ENCODE measurements at regions not wholly inside any gene's neighbourhood (a gene's known extent, or its start where the extent isn't known, plus 50 kb on each side); places are given as distances from the start of the nearest gene placed in this dataset.
"Not testable (repeated sequence)": the region's sequence is repeated elsewhere in the genome, so short reads cannot be mapped to it uniquely, and the experiment has no call there.

- not testable (repeated sequence) for H2AK5ac ChIP-seq (ENCODE audit: low read depth, low read length); H3K36me3 ChIP-seq (replicated peaks in 1 of 2; ENCODE audit: control insufficient read depth in 2 of 2, insufficient read depth in 2 of 2, low read length in 2 of 2); H3K23ac ChIP-seq (ENCODE audit: low read depth, low read length, poor library complexity); DNase-seq (ENCODE audit: low spot score); H3K4me3 ChIP-seq (ENCODE audit: low read length in 2 of 2); H2BK15ac ChIP-seq (ENCODE audit: low read length); H2BK120ac ChIP-seq (ENCODE audit: low read depth, low read length); H3K27ac ChIP-seq (replicated peaks; ENCODE audit: low read length); H3K9ac ChIP-seq (ENCODE audit: low read depth, low read length, poor library complexity); H3K14ac ChIP-seq (ENCODE audit: low read length); H4K8ac ChIP-seq (ENCODE audit: low read depth, low read length); H2BK12ac ChIP-seq (ENCODE audit: low read length); H3K4me2 ChIP-seq (ENCODE audit: insufficient read depth, low read length, poor library complexity, severe bottlenecking); H3K4ac ChIP-seq (ENCODE audit: low read length); H3K27me3 ChIP-seq (ENCODE audit: control insufficient read depth in 3 of 3, insufficient read depth in 3 of 3, low read depth in 1 of 3, low read length in 3 of 3); H3K4me1 ChIP-seq (ENCODE audit: control insufficient read depth in 2 of 2, insufficient read depth in 1 of 2, low read depth in 1 of 2, low read length in 2 of 2); H3K18ac ChIP-seq (ENCODE audit: low read length); H2BK5ac ChIP-seq (ENCODE audit: low read length); H3K79me1 ChIP-seq (ENCODE audit: low read depth, low read length); H2AFZ ChIP-seq (ENCODE audit: low read length); H3K9me3 ChIP-seq (replicated peaks in 1 of 2; ENCODE audit: control insufficient read depth in 2 of 2, insufficient read depth in 1 of 2, low read depth in 1 of 2, low read length in 2 of 2); H4K91ac ChIP-seq (ENCODE audit: low read depth, low read length, poor library complexity)
- WGBS, 2 donors (ENCODE audit: extremely low coverage in 2 of 2, insufficient read length in 2 of 2, insufficient replicate concordance in 1 of 2): no CpG with 5 or more reads among the region's 10 CpGs
Measured at GRCh38 chr2:111410868-111411406, 290.2 kb downstream of the BCL2L11 start.

- H2BK15ac ChIP-seq (ENCODE audit: low read length); H3K4me2 ChIP-seq (ENCODE audit: insufficient read depth, low read length, poor library complexity, severe bottlenecking); H2BK12ac ChIP-seq (ENCODE audit: low read length); H4K91ac ChIP-seq (ENCODE audit: low read depth, low read length, poor library complexity); H3K18ac ChIP-seq (ENCODE audit: low read length); H2BK5ac ChIP-seq (ENCODE audit: low read length); H3K9me3 ChIP-seq (replicated peaks in 1 of 2; ENCODE audit: control insufficient read depth in 2 of 2, insufficient read depth in 1 of 2, low read depth in 1 of 2, low read length in 2 of 2); H2AK5ac ChIP-seq (ENCODE audit: low read depth, low read length); DNase-seq (ENCODE audit: low spot score); H2AFZ ChIP-seq (ENCODE audit: low read length); H3K4me3 ChIP-seq (ENCODE audit: low read length in 2 of 2); H3K14ac ChIP-seq (ENCODE audit: low read length); H3K79me1 ChIP-seq (ENCODE audit: low read depth, low read length); H3K4me1 ChIP-seq (ENCODE audit: control insufficient read depth in 2 of 2, insufficient read depth in 1 of 2, low read depth in 1 of 2, low read length in 2 of 2); H3K9ac ChIP-seq (ENCODE audit: low read depth, low read length, poor library complexity); H3K4ac ChIP-seq (ENCODE audit: low read length); H3K27me3 ChIP-seq (ENCODE audit: control insufficient read depth in 3 of 3, insufficient read depth in 3 of 3, low read depth in 1 of 3, low read length in 3 of 3); H3K23ac ChIP-seq (ENCODE audit: low read depth, low read length, poor library complexity); H2BK120ac ChIP-seq (ENCODE audit: low read depth, low read length); H3K27ac ChIP-seq (replicated peaks; ENCODE audit: low read length); H3K36me3 ChIP-seq (replicated peaks in 1 of 2; ENCODE audit: control insufficient read depth in 2 of 2, insufficient read depth in 2 of 2, low read length in 2 of 2): not testable (repeated sequence)
- peak overlapping the region; percentile 19 for H4K8ac ChIP-seq (ENCODE audit: low read depth, low read length)
- no CpG with 5 or more reads among the region's 18 CpGs for WGBS, 2 donors (ENCODE audit: extremely low coverage in 2 of 2, insufficient read length in 2 of 2, insufficient replicate concordance in 1 of 2)
Measured at GRCh38 chr2:111411867-111412681, 291.4 kb downstream of the BCL2L11 start.

- H3K4me1 ChIP-seq (ENCODE audit: control insufficient read depth in 2 of 2, insufficient read depth in 1 of 2, low read depth in 1 of 2, low read length in 2 of 2): not testable (repeated sequence)
Measured at GRCh38 chr2:111412841-111413650, 292.3 kb downstream of the BCL2L11 start.

GRCh38 chr2:111413950-111414349 lies 293.2 kb downstream of the BCL2L11 start:
- H3K4ac ChIP-seq (ENCODE audit: low read length); H4K91ac ChIP-seq (ENCODE audit: low read depth, low read length, poor library complexity); H3K23ac ChIP-seq (ENCODE audit: low read depth, low read length, poor library complexity); H3K4me2 ChIP-seq (ENCODE audit: insufficient read depth, low read length, poor library complexity, severe bottlenecking); H2BK5ac ChIP-seq (ENCODE audit: low read length); H3K14ac ChIP-seq (ENCODE audit: low read length); H3K4me1 ChIP-seq (ENCODE audit: control insufficient read depth in 2 of 2, insufficient read depth in 1 of 2, low read depth in 1 of 2, low read length in 2 of 2); H2BK120ac ChIP-seq (ENCODE audit: low read depth, low read length); H2AFZ ChIP-seq (ENCODE audit: low read length); H4K8ac ChIP-seq (ENCODE audit: low read depth, low read length); H3K27ac ChIP-seq (replicated peaks; ENCODE audit: low read length); H3K27me3 ChIP-seq (ENCODE audit: control insufficient read depth in 3 of 3, insufficient read depth in 3 of 3, low read depth in 1 of 3, low read length in 3 of 3); H3K18ac ChIP-seq (ENCODE audit: low read length); H2BK15ac ChIP-seq (ENCODE audit: low read length); H2AK5ac ChIP-seq (ENCODE audit: low read depth, low read length); H3K9me3 ChIP-seq (replicated peaks in 1 of 2; ENCODE audit: control insufficient read depth in 2 of 2, insufficient read depth in 1 of 2, low read depth in 1 of 2, low read length in 2 of 2); H2BK12ac ChIP-seq (ENCODE audit: low read length); DNase-seq (ENCODE audit: low spot score); H3K79me1 ChIP-seq (ENCODE audit: low read depth, low read length); H3K4me3 ChIP-seq (ENCODE audit: low read length in 2 of 2); H3K36me3 ChIP-seq (replicated peaks in 1 of 2; ENCODE audit: control insufficient read depth in 2 of 2, insufficient read depth in 2 of 2, low read length in 2 of 2); H3K9ac ChIP-seq (ENCODE audit: low read depth, low read length, poor library complexity): not testable (repeated sequence)
- WGBS, 2 donors (ENCODE audit: extremely low coverage in 2 of 2, insufficient read length in 2 of 2, insufficient replicate concordance in 1 of 2): no CpG with 5 or more reads among the region's 5 CpGs

More at GRCh38 chr2:111412841-111413650, 292.3 kb downstream of the BCL2L11 start:
- not testable (repeated sequence) for H2BK5ac ChIP-seq (ENCODE audit: low read length); H3K18ac ChIP-seq (ENCODE audit: low read length); H4K91ac ChIP-seq (ENCODE audit: low read depth, low read length, poor library complexity); H3K4me3 ChIP-seq (ENCODE audit: low read length in 2 of 2); H3K27ac ChIP-seq (replicated peaks; ENCODE audit: low read length); H2BK15ac ChIP-seq (ENCODE audit: low read length); H2BK12ac ChIP-seq (ENCODE audit: low read length); H3K4ac ChIP-seq (ENCODE audit: low read length); H3K9ac ChIP-seq (ENCODE audit: low read depth, low read length, poor library complexity); H2AFZ ChIP-seq (ENCODE audit: low read length); H3K4me2 ChIP-seq (ENCODE audit: insufficient read depth, low read length, poor library complexity, severe bottlenecking); H3K23ac ChIP-seq (ENCODE audit: low read depth, low read length, poor library complexity); DNase-seq (ENCODE audit: low spot score); H4K8ac ChIP-seq (ENCODE audit: low read depth, low read length); H2BK120ac ChIP-seq (ENCODE audit: low read depth, low read length); H3K14ac ChIP-seq (ENCODE audit: low read length); H3K79me1 ChIP-seq (ENCODE audit: low read depth, low read length); H2AK5ac ChIP-seq (ENCODE audit: low read depth, low read length); H3K9me3 ChIP-seq (replicated peaks in 1 of 2; ENCODE audit: control insufficient read depth in 2 of 2, insufficient read depth in 1 of 2, low read depth in 1 of 2, low read length in 2 of 2); H3K36me3 ChIP-seq (replicated peaks in 1 of 2; ENCODE audit: control insufficient read depth in 2 of 2, insufficient read depth in 2 of 2, low read length in 2 of 2); H3K27me3 ChIP-seq (ENCODE audit: control insufficient read depth in 3 of 3, insufficient read depth in 3 of 3, low read depth in 1 of 3, low read length in 3 of 3)
- no CpG with 5 or more reads among the region's 12 CpGs for WGBS, 2 donors (ENCODE audit: extremely low coverage in 2 of 2, insufficient read length in 2 of 2, insufficient replicate concordance in 1 of 2)

Measured in neuronal stem cell (in vitro differentiated cells).